Activated CD4-positive, alpha-beta T cell treated with anti-CD3 and anti-CD28 coated beads for 36 hours (primary cell): ENCODE measurements at regions not wholly inside any gene's neighbourhood (a gene's known extent, or its start where the extent isn't known, plus 50 kb on each side); places are given as distances from the start of the nearest gene placed in this dataset.

Source experiments
- ATAC-seq: fragments of 200-7000 bp; cut with Tn5 transposase; one replicate; pipeline ENCODE4 v1.10.0; 2021; ENCODE audit warnings: mild to moderate bottlenecking, moderate library complexity
- CTCF ChIA-PET: fragments of 350-600 bp; sonication (Branson Sonifier 250); formaldehyde crosslinking; loops from one replicate; lab custom pipeline; 2021; ENCODE audit warnings: antibody characterized with exemption; lab: Charles Lee
- POLR2A ChIA-PET: fragments of 350-600 bp; sonication (Branson Sonifier 250); formaldehyde crosslinking; loops from one replicate; lab custom pipeline; 2021; ENCODE audit warnings: antibody characterized with exemption, inconsistent platforms; lab: Charles Lee
- DNase-seq: peaks from one replicate; pipeline ENCODE4 v3.0.0-alpha.2; 2020
- H3K27ac Mint-ChIP-seq: one replicate; pipeline ENCODE4 v1.8.0; 2021; ENCODE audit warnings: mixed read lengths
- H3K27me3 Mint-ChIP-seq: one replicate; pipeline ENCODE4 v1.8.0; 2021; ENCODE audit warnings: mixed read lengths
- H3K36me3 Mint-ChIP-seq: one replicate; pipeline ENCODE4 v1.8.0; 2021; ENCODE audit warnings: low read depth, mixed read lengths
- H3K4me1 Mint-ChIP-seq: one replicate; pipeline ENCODE4 v1.8.0; 2021; ENCODE audit warnings: mixed read lengths
- H3K4me3 Mint-ChIP-seq: one replicate; pipeline ENCODE4 v1.8.0; 2021; ENCODE audit warnings: mild to moderate bottlenecking, moderate library complexity, mixed read lengths
- H3K9me3 Mint-ChIP-seq: one replicate; pipeline ENCODE4 v1.8.0; 2021; ENCODE audit warnings: low read depth, mixed read lengths
- intact Hi-C, 2 experiments: fragments of 100-400 bp; cut with DNase I in 1 of 2; cut with micrococcal nuclease in 1 of 2; formaldehyde crosslinking; loops; one replicate each; pipeline versions ENCODE4 v1.14.2 to v1.15.1; 2022 to 2024; cut with DNase I, micrococcal nuclease

DNA sequence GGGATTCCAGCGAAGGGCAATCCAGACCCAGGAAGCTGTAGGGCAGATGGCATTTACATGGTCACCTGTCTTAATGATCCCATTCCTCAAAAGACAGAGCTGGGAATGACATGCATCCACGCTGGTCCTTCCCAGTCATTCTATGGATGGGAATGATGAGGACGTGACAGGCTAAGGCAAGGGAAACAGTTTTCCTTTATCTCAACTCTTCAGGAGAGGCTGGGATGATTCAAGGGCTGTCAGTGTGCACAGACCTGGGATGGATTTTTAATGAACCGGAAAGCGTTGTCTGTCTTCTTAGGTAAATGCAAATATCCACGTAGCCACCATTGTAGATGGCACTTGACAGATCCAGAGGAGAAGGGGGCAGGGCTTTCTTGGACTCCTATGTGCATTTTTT, 483.2 kb upstream of the EEF2KMT start:
- ChIA-PET CTCF (no interaction called here), POLR2A (no interaction called here)
- Mint-ChIP-seq H3K36me3 (no peaks in the 10 kb centered on the region), H3K4me3 (no peak overlapping the region), H3K27me3 (peaks cover 2% of the 10 kb centered on the region), H3K4me1 (no peaks in the 10 kb centered on the region), H3K9me3 (no peaks in the 10 kb centered on the region), H3K27ac (no peak overlapping the region)
- no peak for ATAC-seq
- intact Hi-C loops: no loop called here
- DNase-seq: no peak

DNA sequence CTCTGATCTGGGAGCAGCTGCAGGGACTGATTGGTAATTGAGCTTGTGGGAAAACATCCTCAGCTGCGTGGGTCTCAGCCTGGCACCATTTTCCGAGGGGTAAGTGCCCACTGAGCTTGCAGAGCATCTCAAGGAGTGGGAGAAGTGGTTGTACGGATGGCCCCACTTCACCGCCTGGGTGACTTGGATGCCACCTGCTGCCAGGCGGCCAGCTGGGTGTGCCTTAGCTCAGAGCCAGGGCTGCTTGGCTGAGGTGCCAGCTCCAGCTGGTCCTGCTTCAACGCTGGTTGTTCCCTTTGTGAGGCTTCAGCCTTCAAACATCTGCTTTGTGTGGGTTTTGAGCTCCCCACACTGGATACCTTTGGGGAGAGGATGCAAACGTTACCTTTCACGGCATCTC, 482.7 kb upstream of the EEF2KMT start:
- intact Hi-C loops: no loop called here
- CTCF ChIA-PET: no interaction called here
- Mint-ChIP-seq H3K27me3 (peaks cover under 1% of the 10 kb centered on the region), H3K9me3 (no peaks in the 10 kb centered on the region), H3K4me1 (no peaks in the 10 kb centered on the region), H3K4me3 (no peak overlapping the region), H3K27ac (no peak overlapping the region), H3K36me3 (no peaks in the 10 kb centered on the region)
- POLR2A ChIA-PET: no interaction called here
- DNase-seq: no peak
- ATAC-seq: no peak

DNA sequence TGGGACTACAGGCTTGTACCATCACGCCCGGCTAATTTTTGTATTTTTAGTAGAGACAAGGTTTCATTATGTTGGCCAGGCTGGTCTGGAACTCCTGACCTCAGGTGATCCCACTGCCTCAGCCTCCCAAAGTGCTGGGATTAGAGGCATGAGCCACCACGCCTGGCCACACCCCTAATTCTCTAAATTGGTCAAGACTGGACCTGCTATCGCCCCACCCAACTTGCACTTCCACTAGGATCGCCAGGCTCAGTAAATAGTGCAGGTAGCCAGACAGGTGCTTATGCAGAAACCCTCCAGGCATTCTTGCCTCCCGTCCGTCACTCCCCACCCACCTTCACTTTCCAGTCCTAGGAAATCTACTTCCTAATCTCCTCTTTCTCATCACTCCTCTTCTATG, 481.4 kb upstream of the EEF2KMT start:
- CTCF ChIA-PET: no interaction called here
- peaks cover 3% of the 10 kb centered on the region for H3K9me3 Mint-ChIP-seq
- H3K27me3 Mint-ChIP-seq: no peaks in the 10 kb centered on the region
- ATAC-seq (no peak), DNase-seq (no peak)
- no peak overlapping the region for H3K4me3 Mint-ChIP-seq
- POLR2A ChIA-PET: no interaction called here
- H3K27ac Mint-ChIP-seq: no peak overlapping the region
- intact Hi-C loops: no loop called here
- no peaks in the 10 kb centered on the region for H3K36me3 Mint-ChIP-seq
- H3K4me1 Mint-ChIP-seq: no peaks in the 10 kb centered on the region

DNA sequence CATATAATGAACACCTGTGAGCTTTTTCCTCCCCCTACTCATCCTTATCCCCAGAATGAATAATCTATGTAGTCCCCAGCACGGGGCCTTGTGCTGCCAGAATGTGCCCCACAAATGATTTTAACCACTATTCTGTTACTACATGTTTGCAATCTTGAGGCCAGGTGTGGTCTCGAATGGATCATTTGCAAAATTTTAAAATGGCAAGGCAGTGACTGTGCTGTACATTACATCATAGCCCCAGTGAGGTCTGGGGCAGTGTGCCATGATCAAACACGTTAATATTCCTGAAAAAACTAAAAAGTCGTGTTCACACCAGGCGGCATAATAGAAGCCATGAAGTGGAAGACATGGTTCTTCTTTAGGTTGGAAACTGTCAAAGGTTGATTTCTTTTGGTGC, 479.9 kb upstream of the EEF2KMT start:
- Mint-ChIP-seq H3K4me1 (no peaks in the 10 kb centered on the region), H3K4me3 (no peak overlapping the region), H3K9me3 (peaks cover 3% of the 10 kb centered on the region), H3K36me3 (no peaks in the 10 kb centered on the region), H3K27me3 (no peaks in the 10 kb centered on the region), H3K27ac (no peak overlapping the region)
- POLR2A ChIA-PET: no interaction called here
- CTCF ChIA-PET: no interaction called here
- DNase-seq (no peak), ATAC-seq (no peak)
- intact Hi-C loops: no loop called here

DNA sequence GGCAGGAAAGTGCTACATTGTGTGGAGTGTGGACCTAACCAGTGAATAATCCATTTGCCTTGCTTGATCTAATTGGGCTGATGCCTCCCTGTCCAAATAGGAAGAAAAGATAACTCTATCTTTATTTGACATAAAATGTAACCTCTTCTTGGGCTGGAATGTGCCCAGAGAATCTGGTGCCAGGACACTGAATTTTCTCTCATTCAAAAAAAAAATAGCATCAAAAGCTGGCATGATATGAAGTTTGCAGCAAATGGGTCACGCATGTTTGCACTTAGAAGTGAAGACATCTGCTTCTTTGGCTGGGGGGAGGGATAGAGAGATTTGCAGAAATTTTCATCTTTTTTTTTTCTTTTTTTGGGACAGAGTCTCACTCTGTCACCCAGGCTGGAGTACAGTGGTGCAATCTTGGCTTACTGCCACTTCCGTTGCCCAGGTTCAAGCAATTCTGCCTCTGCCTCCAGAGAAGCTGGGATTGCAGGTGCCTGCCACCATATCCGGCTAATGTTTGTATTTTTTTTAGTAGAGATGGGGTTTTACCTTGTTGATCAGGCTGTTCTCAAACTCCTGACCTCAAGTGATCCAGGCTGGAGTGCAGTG, 478.2 kb upstream of the EEF2KMT start:
- ChIA-PET CTCF (no interaction called here), POLR2A (no interaction called here)
- no peaks in the 10 kb centered on the region for H3K4me1 Mint-ChIP-seq
- no peak overlapping the region for H3K27ac Mint-ChIP-seq
- no peak for DNase-seq
- intact Hi-C loops: no loop called here
- no peaks in the 10 kb centered on the region for H3K27me3 Mint-ChIP-seq
- peaks cover 4% of the 10 kb centered on the region for H3K9me3 Mint-ChIP-seq
- ATAC-seq: no peak
- H3K4me3 Mint-ChIP-seq: no peak overlapping the region
- H3K36me3 Mint-ChIP-seq: no peaks in the 10 kb centered on the region

DNA sequence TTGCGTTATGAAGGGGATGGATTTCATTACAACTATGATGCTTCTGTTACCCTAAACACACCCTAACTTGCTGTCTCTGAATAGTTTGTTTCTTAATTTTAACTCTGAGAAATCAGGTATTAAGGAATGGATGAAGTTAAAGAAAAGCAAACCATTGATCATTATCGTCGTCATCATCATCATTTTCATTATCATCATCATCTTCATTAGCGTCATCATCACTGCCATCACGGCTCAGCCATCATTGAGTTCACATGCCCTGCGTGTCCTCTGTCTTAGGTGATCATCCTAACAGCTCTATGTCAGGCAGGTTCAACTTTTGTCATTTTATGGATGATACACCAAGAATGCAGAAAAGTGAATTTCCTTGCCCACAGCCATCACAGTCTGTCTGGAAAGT, 477.5 kb upstream of the EEF2KMT start:
- Mint-ChIP-seq H3K9me3 (peaks cover 4% of the 10 kb centered on the region), H3K27me3 (no peaks in the 10 kb centered on the region), H3K4me3 (no peak overlapping the region), H3K36me3 (no peaks in the 10 kb centered on the region), H3K27ac (no peak overlapping the region), H3K4me1 (no peaks in the 10 kb centered on the region)
- ChIA-PET POLR2A (no interaction called here), CTCF (no interaction called here)
- intact Hi-C loops: no loop called here
- ATAC-seq: no peak
- no peak for DNase-seq

DNA sequence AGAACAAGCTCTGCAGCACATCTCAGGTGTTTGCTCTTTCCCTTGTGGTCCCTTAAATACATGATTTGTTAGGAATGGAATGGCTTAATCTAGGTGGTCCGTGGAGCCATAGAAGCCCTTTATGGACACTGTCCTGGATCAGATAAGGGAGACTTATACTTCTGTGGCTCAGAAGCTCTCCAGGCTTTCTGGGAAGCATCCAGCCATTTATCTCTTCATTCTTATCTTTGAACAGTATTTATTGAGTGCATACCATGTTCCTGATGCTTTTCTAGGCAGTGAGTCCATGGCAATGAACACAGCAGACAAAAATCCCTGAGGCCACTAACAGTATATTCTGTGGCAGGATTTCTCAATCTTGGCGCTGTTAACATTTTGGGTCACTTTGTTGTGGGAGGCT, 474.5 kb upstream of the EEF2KMT start:
- ChIA-PET POLR2A (no interaction called here), CTCF (no interaction called here)
- H3K4me3 Mint-ChIP-seq: no peak overlapping the region
- DNase-seq (no peak), ATAC-seq (no peak)
- no peak overlapping the region for H3K27ac Mint-ChIP-seq
- intact Hi-C loops: no loop called here
- peaks cover 4% of the 10 kb centered on the region for H3K9me3 Mint-ChIP-seq
- H3K36me3 Mint-ChIP-seq: no peaks in the 10 kb centered on the region
- H3K4me1 Mint-ChIP-seq: no peaks in the 10 kb centered on the region
- H3K27me3 Mint-ChIP-seq: no peaks in the 10 kb centered on the region

DNA sequence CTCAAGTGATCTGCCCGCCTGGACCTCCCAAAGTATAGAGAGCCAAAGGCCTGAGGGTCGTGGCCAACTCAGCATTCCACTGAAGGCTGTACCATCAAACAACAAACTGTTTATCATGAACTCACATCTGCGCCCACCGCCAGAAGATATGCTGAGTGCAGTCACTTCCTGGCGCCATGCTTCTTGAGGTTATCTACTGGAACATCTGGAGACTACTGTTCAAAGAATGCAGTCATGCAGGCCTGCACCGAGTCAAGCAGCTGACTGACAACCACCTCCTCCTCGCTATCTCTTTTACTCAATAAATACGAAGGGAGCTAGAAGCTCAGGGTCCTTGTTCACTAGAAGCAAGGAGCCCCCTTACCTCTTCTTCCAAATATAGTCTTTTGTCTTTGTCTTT, 473.9 kb upstream of the EEF2KMT start:
- Mint-ChIP-seq H3K9me3 (peaks cover 4% of the 10 kb centered on the region), H3K27me3 (no peaks in the 10 kb centered on the region), H3K4me3 (no peak overlapping the region), H3K27ac (no peak overlapping the region), H3K36me3 (no peaks in the 10 kb centered on the region), H3K4me1 (no peaks in the 10 kb centered on the region)
- intact Hi-C loops: no loop called here
- no peak for DNase-seq
- CTCF ChIA-PET: no interaction called here
- POLR2A ChIA-PET: no interaction called here
- no peak for ATAC-seq

DNA sequence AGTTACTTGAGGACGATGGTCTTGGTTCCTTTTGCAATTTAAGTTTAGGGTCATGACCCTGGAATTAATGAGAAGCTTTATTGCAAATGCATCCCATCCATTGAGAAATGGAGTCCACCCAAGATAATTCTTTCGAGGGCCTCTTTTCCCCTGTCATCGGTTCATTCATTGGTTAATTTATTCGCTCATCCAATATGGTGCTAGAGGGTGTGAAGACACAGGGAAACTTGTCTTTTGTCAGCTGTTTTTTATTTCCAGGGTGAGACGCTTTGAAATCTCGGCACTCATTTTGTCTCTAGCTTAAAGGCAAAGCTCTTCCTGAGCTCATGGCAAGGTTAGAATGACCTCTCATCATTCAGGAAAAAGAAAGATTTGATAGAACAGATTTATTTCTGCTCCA, 464.2 kb upstream of the EEF2KMT start:
- H3K27ac Mint-ChIP-seq: no peak overlapping the region
- DNase-seq (no peak), ATAC-seq (no peak)
- H3K4me3 Mint-ChIP-seq: no peak overlapping the region
- intact Hi-C loops: loop anchor here in 1 of 2 experiments (10.0 kb wide), 1 partner anchor 63 kb away; no protein-coding TSS in a partner anchor
- ChIA-PET CTCF (no interaction called here), POLR2A (no interaction called here)
- H3K4me1 Mint-ChIP-seq: no peaks in the 10 kb centered on the region
- H3K27me3 Mint-ChIP-seq: no peaks in the 10 kb centered on the region
- H3K36me3 Mint-ChIP-seq: no peaks in the 10 kb centered on the region
- peaks cover 13% of the 10 kb centered on the region for H3K9me3 Mint-ChIP-seq

DNA sequence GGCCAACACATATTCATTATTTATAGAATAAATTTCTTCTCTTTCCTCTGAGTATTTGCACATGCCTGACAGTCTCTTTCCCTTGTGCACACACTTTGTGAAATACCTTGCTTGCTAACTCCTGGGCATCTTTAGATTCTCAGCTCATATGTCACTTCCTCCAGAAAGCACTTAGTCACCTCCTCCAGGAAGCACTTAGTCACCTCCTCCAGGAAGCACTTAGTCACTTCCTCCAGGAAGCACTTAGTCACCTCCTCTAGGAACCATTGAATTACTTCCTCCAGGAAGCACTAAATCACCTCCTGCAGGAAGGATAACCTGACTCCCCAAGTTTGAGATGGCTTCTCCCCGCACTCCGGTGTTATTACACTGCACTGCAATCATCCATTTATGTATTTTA, 462.5 kb upstream of the EEF2KMT start:
- no peak overlapping the region for H3K4me3 Mint-ChIP-seq
- no peak overlapping the region for H3K27ac Mint-ChIP-seq
- no peaks in the 10 kb centered on the region for H3K27me3 Mint-ChIP-seq
- peaks cover 13% of the 10 kb centered on the region for H3K9me3 Mint-ChIP-seq
- intact Hi-C loops: loop anchor here in 1 of 2 experiments (10.0 kb wide), 1 partner anchor 65 kb away; no protein-coding TSS in a partner anchor
- ChIA-PET CTCF (no interaction called here), POLR2A (no interaction called here)
- no peaks in the 10 kb centered on the region for H3K36me3 Mint-ChIP-seq
- no peaks in the 10 kb centered on the region for H3K4me1 Mint-ChIP-seq
- ATAC-seq: no peak
- DNase-seq: peak; percentile 16

DNA sequence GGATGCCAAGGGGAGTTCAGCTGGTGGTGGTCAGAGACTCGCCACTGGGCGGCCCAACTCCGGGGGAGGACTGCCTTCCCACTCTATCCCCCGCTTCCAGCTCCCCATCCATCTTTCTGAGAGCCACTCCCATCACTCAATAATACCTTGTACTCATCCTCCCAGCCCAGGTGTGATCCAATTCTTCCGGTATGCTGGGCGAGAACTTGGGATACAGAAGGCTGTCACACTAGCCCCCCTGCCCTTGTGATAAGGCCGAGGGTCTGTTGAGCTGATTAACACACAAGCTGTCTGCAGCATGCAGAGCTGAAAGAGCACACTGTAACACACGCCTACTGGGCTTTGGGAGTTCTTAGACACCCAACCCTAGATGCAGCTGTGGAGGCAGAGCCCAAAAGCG, 460.4 kb upstream of the EEF2KMT start:
- Mint-ChIP-seq H3K9me3 (peaks cover 13% of the 10 kb centered on the region), H3K4me3 (no peak overlapping the region), H3K4me1 (no peaks in the 10 kb centered on the region), H3K27ac (no peak overlapping the region), H3K36me3 (no peaks in the 10 kb centered on the region), H3K27me3 (peaks cover 1% of the 10 kb centered on the region)
- intact Hi-C loops: no loop called here
- ChIA-PET POLR2A (no interaction called here), CTCF (no interaction called here)
- ATAC-seq (no peak), DNase-seq (no peak)

DNA sequence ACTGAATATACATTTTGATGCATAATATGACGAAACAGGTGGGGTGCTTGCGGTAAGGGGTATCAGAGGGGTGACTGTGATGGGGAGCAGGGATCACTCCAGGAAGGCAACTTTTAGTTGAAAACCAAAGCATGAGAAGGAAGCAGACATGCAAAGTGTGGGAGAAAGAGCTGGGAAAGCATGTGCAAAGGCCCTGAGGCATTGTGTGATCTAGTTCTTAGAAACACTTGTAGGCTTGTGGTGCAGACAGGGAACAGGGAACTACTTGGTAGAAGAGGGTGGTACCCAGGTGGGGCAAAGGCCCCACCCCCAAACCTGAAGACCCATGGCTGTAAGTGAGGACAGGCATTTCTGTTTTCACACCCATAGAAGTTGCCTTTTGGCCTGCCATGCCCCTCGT, 459.9 kb upstream of the EEF2KMT start:
- ChIA-PET CTCF (no interaction called here), POLR2A (no interaction called here)
- Mint-ChIP-seq H3K36me3 (no peaks in the 10 kb centered on the region), H3K4me1 (no peaks in the 10 kb centered on the region), H3K27ac (no peak overlapping the region), H3K9me3 (peaks cover 13% of the 10 kb centered on the region), H3K27me3 (peaks cover 1% of the 10 kb centered on the region), H3K4me3 (no peak overlapping the region)
- ATAC-seq (no peak), DNase-seq (no peak)
- intact Hi-C loops: no loop called here
